OCI-LY7 (cell line): ENCODE measurements at regions not wholly inside any gene's neighbourhood (a gene's known extent, or its start where the extent isn't known, plus 50 kb on each side); places are given as distances from the start of the nearest gene placed in this dataset.

Experiments used
- BruUV-seq: library from RNA; stranded (reverse); fragments of 400-500 nt; replicated peaks from 2 replicates; lab custom pipeline; 2021; lab: Mats Ljungman, UMichigan
- CTCF ChIA-PET: fragments of 300-600 bp; sonication (Branson Sonifier 250); formaldehyde crosslinking; loops from one replicate; lab custom pipeline; 2022; ENCODE audit warnings: antibody characterized with exemption; ENCODE audit not compliant: unreplicated experiment; lab: Charles Lee
- POLR2A ChIA-PET: fragments of 300-600 bp; sonication (Branson Sonifier 250); formaldehyde crosslinking; loops from one replicate; lab custom pipeline; 2022; ENCODE audit warnings: antibody characterized with exemption; lab: Charles Lee
- DNase-seq: peaks from one replicate; pipeline ENCODE4 v3.0.0-alpha.2; 2015; ENCODE audit warnings: low spot score
- H2AFZ ChIP-seq: fragments of 200-600 bp; sonication (generic), shearing (Covaris generic); 2 replicates; pipeline ENCODE4 v1.6.1; 2014; ENCODE audit warnings: mild to moderate bottlenecking, antibody characterized with exemption, low read length, moderate library complexity
- H3K27ac ChIP-seq: fragments of 200-600 bp; sonication (generic); 2 replicates; pipeline ENCODE4 v1.5.1; 2014; ENCODE audit warnings: mixed run types, low read depth, mild to moderate bottlenecking, moderate library complexity, low read length, inconsistent platforms; ENCODE audit not compliant: poor library complexity, severe bottlenecking
- H3K36me3 ChIP-seq: fragments of 200-600 bp; sonication (generic); 2 replicates; pipeline ENCODE4 v1.6.1; 2014; ENCODE audit warnings: mild to moderate bottlenecking, antibody characterized with exemption, low read length, moderate library complexity, mixed read lengths; ENCODE audit not compliant: insufficient read depth
- H3K4me1 ChIP-seq: fragments of 200-600 bp; sonication (generic); 2 replicates; pipeline ENCODE4 v1.5.1; 2014; ENCODE audit warnings: mild to moderate bottlenecking, low read length; ENCODE audit not compliant: insufficient read depth, poor library complexity, severe bottlenecking
- H3K4me2 ChIP-seq: fragments of 200-600 bp; sonication (generic); 2 replicates; pipeline ENCODE4 v1.6.1; 2014; ENCODE audit warnings: mild to moderate bottlenecking, low read length
- H3K4me3 ChIP-seq: fragments of 200-600 bp; sonication (generic); 2 replicates; pipeline ENCODE4 v1.5.1; 2014; ENCODE audit warnings: mild to moderate bottlenecking, low read depth, low read length; ENCODE audit not compliant: poor library complexity, severe bottlenecking
- H3K79me2 ChIP-seq: fragments of 200-600 bp; sonication (generic); 2 replicates; pipeline ENCODE4 v1.6.1; 2016; ENCODE audit warnings: low read depth, mild to moderate bottlenecking, low read length, moderate library complexity, mixed read lengths; ENCODE audit not compliant: insufficient read depth
- H3K9me2 ChIP-seq: fragments of 200-600 bp; sonication (generic); 2 replicates; pipeline ENCODE4 v1.6.1; 2016; ENCODE audit warnings: mild to moderate bottlenecking, low read length, mixed read lengths; ENCODE audit not compliant: insufficient read depth
- H3K9me3 ChIP-seq: fragments of 200-600 bp; sonication (generic); 2 replicates; pipeline ENCODE4 v1.6.1; 2014; ENCODE audit warnings: mild to moderate bottlenecking, mixed run types, low read length, mixed read lengths
- H4K20me1 ChIP-seq: fragments of 200-600 bp; sonication (generic); 2 replicates; pipeline ENCODE4 v1.6.1; 2014; ENCODE audit warnings: mild to moderate bottlenecking, antibody characterized with exemption, low read length, moderate library complexity, mixed read lengths; ENCODE audit not compliant: insufficient read depth
- EZH2phosphoT487 ChIP-seq: fragments of 200-600 bp; sonication (generic); IDR thresholded peaks from 2 replicates; pipeline ENCODE4 v1.6.1; 2018; ENCODE audit warnings: low read depth, borderline replicate concordance, mild to moderate bottlenecking, mixed run types, antibody characterized with exemption, low read length, moderate library complexity, mixed read lengths
- intact Hi-C: fragments of 100-400 bp; cut with micrococcal nuclease; formaldehyde crosslinking; loops from one replicate; pipeline ENCODE4 v1.10.0; 2022; ENCODE audit not compliant: unreplicated experiment
- TF ChIP-seq, protein P1 (sequence below): fragments of 200-600 bp; sonication (generic); conservative IDR thresholded peaks from 2 replicates; pipeline ENCODE4 v1.5.1; 2014; ENCODE audit warnings: mild to moderate bottlenecking, antibody characterized with exemption, low read length, moderate library complexity, mixed read lengths

DNA sequence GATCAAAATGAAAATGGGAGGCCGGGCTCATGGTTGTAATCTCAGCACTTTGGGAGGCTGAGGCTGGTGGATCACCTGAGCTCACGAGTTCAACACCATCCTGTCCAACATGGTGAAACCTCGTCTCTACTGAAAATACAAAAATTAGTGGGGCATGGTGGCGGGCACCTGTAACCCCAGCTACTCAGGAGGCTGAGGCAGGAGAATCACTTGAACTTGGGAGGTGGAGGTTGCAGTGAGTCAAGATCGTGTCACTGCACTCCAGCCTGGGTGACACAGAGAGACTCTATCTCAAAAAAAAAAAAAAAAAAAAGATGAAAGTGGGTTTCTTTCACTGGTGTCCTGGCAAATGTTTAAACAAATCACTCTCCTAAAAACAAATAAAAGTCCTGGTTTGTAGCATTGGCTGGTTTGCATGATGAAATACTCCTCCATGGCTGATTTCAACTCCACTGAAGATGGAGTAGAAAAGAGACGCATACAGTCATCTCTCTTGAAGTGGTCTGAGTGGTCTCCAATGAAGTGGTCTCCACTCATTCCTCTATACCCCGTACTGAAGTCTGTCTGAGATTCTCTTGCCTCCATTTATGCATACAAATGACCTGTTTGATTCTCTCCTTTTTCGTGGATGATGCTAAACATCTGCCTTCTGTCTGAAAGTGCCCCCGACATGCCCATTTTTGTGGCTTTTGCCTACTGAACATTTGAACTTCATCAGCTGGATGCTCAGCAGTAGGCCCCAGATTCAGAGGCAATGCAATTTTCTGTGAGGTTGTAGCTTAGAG, 153.0 kb upstream of the FAM20A start:
- ChIA-PET POLR2A (no interaction called here), CTCF (no interaction called here)
- Histone ChIP-seq H4K20me1 (no peaks in the 10 kb centered on the region), H3K4me1 (no peaks in the 10 kb centered on the region), H3K27ac (no peak overlapping the region), H3K4me2 (no peak overlapping the region), H3K79me2 (no peaks in the 10 kb centered on the region), H3K9me3 (no peaks in the 10 kb centered on the region), H3K36me3 (no peaks in the 10 kb centered on the region), H3K4me3 (no peak overlapping the region), H3K9me2 (no peaks in the 10 kb centered on the region), H2AFZ (no peak overlapping the region)
- intact Hi-C loops: no loop called here
- no peak for TF ChIP-seq EZH2phosphoT487
- TF ChIP-seq, protein P1, sequence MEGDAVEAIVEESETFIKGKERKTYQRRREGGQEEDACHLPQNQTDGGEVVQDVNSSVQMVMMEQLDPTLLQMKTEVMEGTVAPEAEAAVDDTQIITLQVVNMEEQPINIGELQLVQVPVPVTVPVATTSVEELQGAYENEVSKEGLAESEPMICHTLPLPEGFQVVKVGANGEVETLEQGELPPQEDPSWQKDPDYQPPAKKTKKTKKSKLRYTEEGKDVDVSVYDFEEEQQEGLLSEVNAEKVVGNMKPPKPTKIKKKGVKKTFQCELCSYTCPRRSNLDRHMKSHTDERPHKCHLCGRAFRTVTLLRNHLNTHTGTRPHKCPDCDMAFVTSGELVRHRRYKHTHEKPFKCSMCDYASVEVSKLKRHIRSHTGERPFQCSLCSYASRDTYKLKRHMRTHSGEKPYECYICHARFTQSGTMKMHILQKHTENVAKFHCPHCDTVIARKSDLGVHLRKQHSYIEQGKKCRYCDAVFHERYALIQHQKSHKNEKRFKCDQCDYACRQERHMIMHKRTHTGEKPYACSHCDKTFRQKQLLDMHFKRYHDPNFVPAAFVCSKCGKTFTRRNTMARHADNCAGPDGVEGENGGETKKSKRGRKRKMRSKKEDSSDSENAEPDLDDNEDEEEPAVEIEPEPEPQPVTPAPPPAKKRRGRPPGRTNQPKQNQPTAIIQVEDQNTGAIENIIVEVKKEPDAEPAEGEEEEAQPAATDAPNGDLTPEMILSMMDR: no peak
- no peak for DNase-seq
- BruUV-seq: no TSS peak

DNA sequence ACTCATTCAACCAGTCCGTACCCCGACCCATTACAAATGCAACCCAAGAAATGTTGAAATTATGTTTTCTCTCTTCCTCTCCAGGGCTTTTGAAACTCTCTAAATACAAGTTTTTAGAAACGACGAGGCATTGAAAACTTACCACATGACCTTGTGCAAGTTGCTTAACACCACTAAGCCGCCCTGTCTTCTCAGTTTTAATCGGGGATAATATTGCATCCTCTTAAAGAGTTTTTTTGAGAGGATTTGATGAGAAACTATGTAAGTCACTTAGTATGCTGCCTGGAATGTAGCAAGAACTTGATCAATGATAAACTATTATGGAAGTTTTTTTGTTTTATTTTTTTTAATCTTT, 149.0 kb upstream of the FAM20A start:
- intact Hi-C loops: no loop called here
- Histone ChIP-seq H3K4me2 (no peak overlapping the region), H3K4me1 (no peaks in the 10 kb centered on the region), H3K9me3 (no peaks in the 10 kb centered on the region), H3K79me2 (no peaks in the 10 kb centered on the region), H3K4me3 (no peak overlapping the region), H2AFZ (no peak overlapping the region), H3K9me2 (no peaks in the 10 kb centered on the region), H3K36me3 (no peaks in the 10 kb centered on the region), H3K27ac (no peak overlapping the region), H4K20me1 (no peaks in the 10 kb centered on the region)
- CTCF ChIA-PET: no interaction called here
- TF ChIP-seq EZH2phosphoT487: no peak
- TF ChIP-seq, protein P1: no peak
- no TSS peak for BruUV-seq
- DNase-seq: no peak
- POLR2A ChIA-PET: interaction anchor here (0.5 kb wide), 1 partner anchor 114 kb away, joined by 7 read pairs; no protein-coding TSS in a partner anchor
